GM23248 (cell line): ENCODE measurements at regions not wholly inside any gene's neighbourhood (a gene's known extent, or its start where the extent isn't known, plus 50 kb on each side); places are given as distances from the start of the nearest gene placed in this dataset.

Experiments
- DNase-seq: peaks from one replicate; pipeline ENCODE4 v3.0.0-alpha.2; 2015
- H2AFZ ChIP-seq: fragments of 200-600 bp; sonication (generic); 2 replicates; pipeline ENCODE4 v1.6.1; 2016; ENCODE audit warnings: antibody characterized with exemption
- H3F3A ChIP-seq: fragments of 200-600 bp; sonication (generic); 2 replicates; pipeline ENCODE4 v1.6.1; 2016; ENCODE audit warnings: mild to moderate bottlenecking, antibody characterized with exemption, mixed run types; ENCODE audit not compliant: insufficient read depth
- H3K27ac ChIP-seq: fragments of 200-600 bp; sonication (generic); 2 replicates; pipeline ENCODE4 v1.5.1; 2016; ENCODE audit warnings: mild to moderate bottlenecking
- H3K27me3 ChIP-seq: fragments of 200-600 bp; sonication (generic); replicated peaks from 2 replicates; pipeline ENCODE4 v1.6.1; 2016; ENCODE audit warnings: mild to moderate bottlenecking; ENCODE audit not compliant: insufficient read depth
- H3K36me3 ChIP-seq: fragments of 200-600 bp; sonication (generic); 2 replicates; pipeline ENCODE4 v1.6.1; 2016; ENCODE audit warnings: low read depth, mild to moderate bottlenecking
- H3K4me1 ChIP-seq: fragments of 200-600 bp; sonication (generic); 2 replicates; pipeline ENCODE4 v1.6.1; 2016; ENCODE audit warnings: mild to moderate bottlenecking; ENCODE audit not compliant: insufficient read depth
- H3K4me2 ChIP-seq: fragments of 200-600 bp; sonication (generic); one replicate; pipeline ENCODE4 v1.6.1; 2016; ENCODE audit warnings: mild to moderate bottlenecking; ENCODE audit not compliant: unreplicated experiment
- H3K4me3 ChIP-seq: fragments of 200-600 bp; sonication (generic); 2 replicates; pipeline ENCODE4 v1.5.1; 2016; ENCODE audit warnings: mild to moderate bottlenecking
- H3K79me2 ChIP-seq: fragments of 200-600 bp; sonication (generic); 2 replicates; pipeline ENCODE4 v1.6.1; 2016; ENCODE audit warnings: mild to moderate bottlenecking; ENCODE audit not compliant: insufficient read depth
- H3K9ac ChIP-seq: fragments of 200-600 bp; sonication (generic); 2 replicates; pipeline ENCODE4 v1.6.1; 2016; ENCODE audit warnings: mild to moderate bottlenecking
- H3K9me2 ChIP-seq: fragments of 200-600 bp; sonication (generic); 2 replicates; pipeline ENCODE4 v1.6.1; 2016; ENCODE audit warnings: mixed run types, mild to moderate bottlenecking, moderate library complexity; ENCODE audit not compliant: insufficient read depth
- H3K9me3 ChIP-seq: fragments of 200-600 bp; sonication (generic); one replicate; pipeline ENCODE4 v1.6.1; 2017; ENCODE audit warnings: low read depth
- H4K20me1 ChIP-seq: fragments of 200-600 bp; sonication (generic); 2 replicates; pipeline ENCODE4 v1.6.0; 2016; ENCODE audit not compliant: insufficient read depth
- EZH2 ChIP-seq: fragments of 200-600 bp; sonication (generic); IDR thresholded peaks from 2 replicates; pipeline ENCODE4 v1.6.1; 2018; ENCODE audit warnings: antibody characterized with exemption, mild to moderate bottlenecking; ENCODE audit not compliant: insufficient read depth, poor library complexity, severe bottlenecking
- EZH2phosphoT487 ChIP-seq: fragments of 200-600 bp; sonication (generic); IDR thresholded peaks from 2 replicates; pipeline ENCODE4 v1.6.1; 2018; ENCODE audit warnings: antibody characterized with exemption, moderate library complexity, mild to moderate bottlenecking, low read depth; ENCODE audit not compliant: insufficient read depth
- WGBS, 2 experiments: methylation state at CpG; one replicate each; pipeline ENCODE4 v1.1.6; 2015 to 2017; ENCODE audit warnings: low lambda C conversion rate in 2 of 2, low coverage in 1 of 2; ENCODE audit errors: missing lambda C conversion rate in 2 of 2; 5-methylcytosine and 5-hydroxymethylcytosine counted together
- in situ Hi-C: fragments of 300-500 bp; cut with MboI; formaldehyde crosslinking; loops from 2 replicates; pipeline ENCODE4 v1.15.0; 2020

- Histone ChIP-seq H3K4me2 (no peak overlapping the region), H4K20me1 (no peaks in the 10 kb centered on the region), H3K9me2 (no peaks in the 10 kb centered on the region), H3K4me3 (no peak overlapping the region), H3K9me3 (no peaks in the 10 kb centered on the region), H3K79me2 (no peaks in the 10 kb centered on the region), H3F3A (no peaks in the 10 kb centered on the region), H2AFZ (no peak overlapping the region), H3K27ac (no peak overlapping the region), H3K36me3 (no peaks in the 10 kb centered on the region), H3K4me1 (no peaks in the 10 kb centered on the region), H3K9ac (no peak overlapping the region), H3K27me3 (no peaks in the 10 kb centered on the region)
- WGBS, 2 experiments = 71% methylated on average over 11 to 13 of the region's 13 CpGs
- no peak for TF ChIP-seq EZH2
- no peak for DNase-seq
- in situ Hi-C loops = no loop called here
Measured at GRCh38 chr6:167647737-167648470, 178.8 kb upstream of the AFDN start.

GRCh38 chr6:167648501-167649278, 178.0 kb upstream of the AFDN start:
- H3K27me3 ChIP-seq = no peaks in the 10 kb centered on the region
- no peak overlapping the region for H3K27ac ChIP-seq
- no peaks in the 10 kb centered on the region for H3K4me1 ChIP-seq
- H3K36me3 ChIP-seq = no peaks in the 10 kb centered on the region
- no peaks in the 10 kb centered on the region for H3F3A ChIP-seq
- H3K4me3 ChIP-seq = no peak overlapping the region
- no peak overlapping the region for H3K4me2 ChIP-seq
- no peak overlapping the region for H3K9ac ChIP-seq
- no peaks in the 10 kb centered on the region for H3K9me3 ChIP-seq
- WGBS, 2 experiments = 40 to 50% methylated on average over 13 of the region's 13 CpGs
- H2AFZ ChIP-seq = no peak overlapping the region
- H3K9me2 ChIP-seq = no peaks in the 10 kb centered on the region
- no peaks in the 10 kb centered on the region for H4K20me1 ChIP-seq
- no peak for DNase-seq
- in situ Hi-C loops = no loop called here
- H3K79me2 ChIP-seq = no peaks in the 10 kb centered on the region
- TF ChIP-seq EZH2phosphoT487 (no peak), EZH2 (no peak)

- TF ChIP-seq EZH2 = no peak
- no peak for TF ChIP-seq EZH2phosphoT487
- Histone ChIP-seq H3F3A (no peaks in the 10 kb centered on the region), H3K4me2 (no peak overlapping the region), H2AFZ (no peak overlapping the region), H3K27ac (no peak overlapping the region), H3K9me2 (no peaks in the 10 kb centered on the region), H3K36me3 (no peaks in the 10 kb centered on the region), H3K79me2 (no peaks in the 10 kb centered on the region), H3K9ac (no peak overlapping the region), H3K4me1 (no peaks in the 10 kb centered on the region), H3K4me3 (no peak overlapping the region), H4K20me1 (no peaks in the 10 kb centered on the region), H3K27me3 (no peaks in the 10 kb centered on the region), H3K9me3 (no peaks in the 10 kb centered on the region)
- 61 to 62% methylated on average over 8 of the region's 8 CpGs for WGBS, 2 experiments
- DNase-seq = no peak
- in situ Hi-C loops = no loop called here
Measured at GRCh38 chr6:167649476-167649875, 177.2 kb upstream of the AFDN start.

- H3K36me3 ChIP-seq = no peaks in the 10 kb centered on the region
- no peak overlapping the region for H3K4me2 ChIP-seq
- H4K20me1 ChIP-seq = no peaks in the 10 kb centered on the region
- in situ Hi-C loops = no loop called here
- H3K4me1 ChIP-seq = no peaks in the 10 kb centered on the region
- TF ChIP-seq EZH2phosphoT487 = no peak
- TF ChIP-seq EZH2 = no peak
- WGBS, 2 experiments = 25 to 26% methylated on average over 11 to 12 of the region's 12 CpGs
- H3K9ac ChIP-seq = no peak overlapping the region
- no peak overlapping the region for H3K27ac ChIP-seq
- no peaks in the 10 kb centered on the region for H3K9me3 ChIP-seq
- no peaks in the 10 kb centered on the region for H3K9me2 ChIP-seq
- H3F3A ChIP-seq = no peaks in the 10 kb centered on the region
- H3K27me3 ChIP-seq = no peaks in the 10 kb centered on the region
- no peak for DNase-seq
- no peak overlapping the region for H3K4me3 ChIP-seq
- H3K79me2 ChIP-seq = no peaks in the 10 kb centered on the region
- no peak overlapping the region for H2AFZ ChIP-seq
Measured at GRCh38 chr6:167650730-167651317, 175.9 kb upstream of the AFDN start.
